ENCODE measurements at regions not wholly inside any gene's neighbourhood (a gene's known extent, or its start where the extent isn't known, plus 50 kb on each side); places are given as distances from the start of the nearest gene placed in this dataset.

DNA sequence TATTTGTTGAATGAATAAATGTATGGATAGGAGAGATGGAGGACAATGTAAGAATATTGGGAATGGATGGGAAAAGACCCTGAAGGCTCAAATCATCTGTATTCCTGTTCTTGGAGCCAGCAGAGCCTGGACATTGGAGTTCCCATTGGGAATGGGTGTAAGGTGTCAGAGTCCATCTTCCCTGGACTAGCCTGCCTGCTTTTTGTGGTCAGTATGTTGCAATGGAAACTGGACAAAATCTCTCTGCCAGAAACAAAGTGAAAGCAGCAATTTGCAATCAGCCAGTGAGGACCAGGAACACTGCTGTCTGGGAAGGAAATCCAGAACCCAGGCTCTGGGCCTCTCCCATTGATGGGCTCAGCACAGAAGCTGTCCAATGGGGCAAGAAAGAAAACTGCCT lies 83.5 kb upstream of the SKOR2 start:
- no peak for TF ChIP-seq CTCF (IDR thresholded peaks at IDR 0.05)
- no peak for TF ChIP-seq POLR2AphosphoS5 (IDR thresholded peaks at IDR 0.05; ENCODE audit: insufficient read depth in 1 of 2, low read depth in 1 of 2)
- TF ChIP-seq POLR2A (IDR thresholded peaks at IDR 0.05): no peak

Data from vagina (tissue), 2 donors.